ENCODE measurements at regions not wholly inside any gene's neighbourhood (a gene's known extent, or its start where the extent isn't known, plus 50 kb on each side); places are given as distances from the start of the nearest gene placed in this dataset.

DNA sequence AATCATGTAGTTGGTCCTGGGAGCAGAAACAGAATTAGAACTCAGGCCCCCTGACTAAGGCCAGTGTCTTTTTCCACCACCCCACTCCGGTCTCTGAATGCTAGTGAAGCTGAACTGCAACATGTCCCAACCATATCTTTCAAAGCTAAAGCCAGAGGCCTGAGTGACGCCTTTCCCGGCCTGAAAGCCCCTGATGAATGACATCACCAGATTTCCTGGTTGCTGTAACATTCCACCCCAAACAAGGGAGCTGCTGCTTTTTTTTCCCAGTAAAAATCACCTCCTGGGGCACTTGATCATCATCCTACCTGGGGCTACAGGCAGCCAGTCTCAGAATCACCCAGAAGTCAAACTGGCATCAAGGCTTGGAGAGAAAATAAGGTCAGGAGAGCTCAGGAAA, 162.7 kb downstream of the ARL4C start:
- Histone ChIP-seq H3K79me2 (ENCODE audit: insufficient read depth, low read length) (no peaks in the 10 kb centered on the region), H3K4me2 (ENCODE audit: low read depth, low read length, poor library complexity, severe bottlenecking) (no peak overlapping the region), H3K4me1 (ENCODE audit: insufficient read depth, low read length, poor library complexity, severe bottlenecking) (no peaks in the 10 kb centered on the region), H3F3A (ENCODE audit: low read depth) (no peaks in the 10 kb centered on the region), H3K4me3 (ENCODE audit: low read length, poor library complexity, severe bottlenecking) (no peak overlapping the region), H3K9me3 (ENCODE audit: insufficient read depth, low read depth, low read length) (0 out of 2 replicates have a peak, but pooled peaks cover 3% of the 10 kb centered on the region), H4K20me1 (ENCODE audit: insufficient read depth, low read length, poor library complexity, severe bottlenecking) (no peaks in the 10 kb centered on the region), H3K36me3 (ENCODE audit: insufficient read depth, low read length) (no peaks in the 10 kb centered on the region), H3K9ac (ENCODE audit: low read depth, low read length, poor library complexity, severe bottlenecking) (no peak overlapping the region), H2AFZ (ENCODE audit: low read length) (no peak overlapping the region), H3K27me3 (ENCODE audit: insufficient read depth, low read length, poor library complexity, severe bottlenecking) (no peaks in the 10 kb centered on the region), H3K9me2 (replicated peaks; ENCODE audit: low read depth, low read length) (no peaks in the 10 kb centered on the region)
- TF ChIP-seq EZH2phosphoT487 (IDR thresholded peaks at IDR 0.05; ENCODE audit: borderline replicate concordance), result no peak
- no peak for TF ChIP-seq CTCF (conservative IDR thresholded peaks at IDR 0.05; ENCODE audit: low read length)

GRCh38 chr2:234333168-234334130, 163.4 kb downstream of the ARL4C start:
- H3F3A ChIP-seq (ENCODE audit: low read depth), result no peaks in the 10 kb centered on the region
- no peak overlapping the region for H3K4me2 ChIP-seq (ENCODE audit: low read depth, low read length, poor library complexity, severe bottlenecking)
- H3K27me3 ChIP-seq (ENCODE audit: insufficient read depth, low read length, poor library complexity, severe bottlenecking), result no peaks in the 10 kb centered on the region
- no peak overlapping the region for H3K4me3 ChIP-seq (ENCODE audit: low read length, poor library complexity, severe bottlenecking)
- no peaks in the 10 kb centered on the region for H3K9me3 ChIP-seq (ENCODE audit: insufficient read depth, low read depth, low read length)
- no peak overlapping the region for H2AFZ ChIP-seq (ENCODE audit: low read length)
- no peak overlapping the region for H3K9ac ChIP-seq (ENCODE audit: low read depth, low read length, poor library complexity, severe bottlenecking)
- no peaks in the 10 kb centered on the region for H4K20me1 ChIP-seq (ENCODE audit: insufficient read depth, low read length, poor library complexity, severe bottlenecking)
- H3K4me1 ChIP-seq (ENCODE audit: insufficient read depth, low read length, poor library complexity, severe bottlenecking), result no peaks in the 10 kb centered on the region
- no peak for TF ChIP-seq EZH2phosphoT487 (IDR thresholded peaks at IDR 0.05; ENCODE audit: borderline replicate concordance)
- no peak for TF ChIP-seq CTCF (conservative IDR thresholded peaks at IDR 0.05; ENCODE audit: low read length)
- H3K36me3 ChIP-seq (ENCODE audit: insufficient read depth, low read length), result no peaks in the 10 kb centered on the region
- H3K79me2 ChIP-seq (ENCODE audit: insufficient read depth, low read length), result no peaks in the 10 kb centered on the region
- no peaks in the 10 kb centered on the region for H3K9me2 ChIP-seq (replicated peaks; ENCODE audit: low read depth, low read length)

- H3K36me3 ChIP-seq (ENCODE audit: insufficient read depth, low read length), result no peaks in the 10 kb centered on the region
- H2AFZ ChIP-seq (ENCODE audit: low read length), result no peak overlapping the region
- H3K9me3 ChIP-seq (ENCODE audit: insufficient read depth, low read depth, low read length), result no peaks in the 10 kb centered on the region
- no peaks in the 10 kb centered on the region for H4K20me1 ChIP-seq (ENCODE audit: insufficient read depth, low read length, poor library complexity, severe bottlenecking)
- H3K4me3 ChIP-seq (ENCODE audit: low read length, poor library complexity, severe bottlenecking), result no peak overlapping the region
- no peaks in the 10 kb centered on the region for H3K79me2 ChIP-seq (ENCODE audit: insufficient read depth, low read length)
- no peaks in the 10 kb centered on the region for H3K4me1 ChIP-seq (ENCODE audit: insufficient read depth, low read length, poor library complexity, severe bottlenecking)
- H3F3A ChIP-seq (ENCODE audit: low read depth), result no peaks in the 10 kb centered on the region
- H3K9ac ChIP-seq (ENCODE audit: low read depth, low read length, poor library complexity, severe bottlenecking), result no peak overlapping the region
- no peak overlapping the region for H3K4me2 ChIP-seq (ENCODE audit: low read depth, low read length, poor library complexity, severe bottlenecking)
- H3K27me3 ChIP-seq (ENCODE audit: insufficient read depth, low read length, poor library complexity, severe bottlenecking), result no peaks in the 10 kb centered on the region
- no peaks in the 10 kb centered on the region for H3K9me2 ChIP-seq (replicated peaks; ENCODE audit: low read depth, low read length)
- no peak for TF ChIP-seq EZH2phosphoT487 (IDR thresholded peaks at IDR 0.05; ENCODE audit: borderline replicate concordance)
- no peak for TF ChIP-seq CTCF (conservative IDR thresholded peaks at IDR 0.05; ENCODE audit: low read length)
Measured at GRCh38 chr2:234331966-234332365, 164.9 kb downstream of the ARL4C start.

Data from Loucy (cell line).